Heart left ventricle (tissue), 16 donors: ENCODE measurements at regions not wholly inside any gene's neighbourhood (a gene's known extent, or its start where the extent isn't known, plus 50 kb on each side); places are given as distances from the start of the nearest gene placed in this dataset.
"Not testable (repeated sequence)": the region's sequence is repeated elsewhere in the genome, so short reads cannot be mapped to it uniquely, and the experiment has no call there.

Experiments
- ATAC-seq, 4 donors: fragments of 200-7000 bp; cut with Tn5 transposase; one replicate each; pipeline ENCODE4 v1.9.1; 2020 to 2022; ENCODE audit warnings: moderate library complexity in 4 of 4, mild to moderate bottlenecking in 3 of 4, moderate number of reproducible peaks in 1 of 4
- DNase-seq, 5 donors: peaks; one replicate each; pipeline ENCODE4 v3.0.0-alpha.2; 2020
- H3K27ac ChIP-seq, 12 donors: fragments of 200-600 bp; sonication (generic) in 4 of 12; one replicate each; pipeline versions ENCODE4 v1.5.0 to v1.8.0; 2016 to 2022; ENCODE audit warnings: mild to moderate bottlenecking in 2 of 12
- H3K27me3 ChIP-seq, 9 donors: fragments of 200-600 bp; sonication (generic) in 2 of 9; one replicate each; pipeline versions ENCODE4 v1.5.1 to v1.8.0; 2016 to 2022; ENCODE audit warnings: mild to moderate bottlenecking in 3 of 9
- H3K36me3 ChIP-seq, 9 donors: fragments of 200-600 bp; sonication (generic) in 2 of 9; one replicate each; pipeline versions ENCODE4 v1.5.0 to v1.8.0; 2018 to 2022; ENCODE audit warnings: mild to moderate bottlenecking in 2 of 9
- H3K4me1 ChIP-seq, 12 donors: fragments of 200-600 bp; sonication (generic) in 4 of 12; one replicate each; pipeline versions ENCODE4 v1.5.0 to v1.8.0; 2016 to 2022; ENCODE audit warnings: mild to moderate bottlenecking in 3 of 12
- H3K4me3 ChIP-seq, 12 donors: fragments of 200-600 bp; sonication (generic) in 4 of 12; one replicate each; pipeline versions ENCODE4 v1.5.0 to v1.8.0; 2017 to 2022; ENCODE audit warnings: mild to moderate bottlenecking in 9 of 12, moderate library complexity in 4 of 12
- H3K9me3 ChIP-seq, 12 donors: fragments of 200-600 bp; sonication (generic) in 4 of 12; one replicate each; pipeline versions ENCODE4 v1.5.0 to v1.8.0; 2016 to 2022; ENCODE audit warnings: mild to moderate bottlenecking in 1 of 12
- CTCF ChIP-seq, 12 donors: fragments of 200-600 bp; sonication (generic) in 4 of 12; IDR thresholded peaks; one replicate each; pipeline versions ENCODE4 v1.5.0 to v1.8.0; 2018 to 2022; ENCODE audit warnings: antibody characterized with exemption in 12 of 12, mild to moderate bottlenecking in 5 of 12
- POLR2A ChIP-seq, 2 donors: fragments of 450-650 bp; IDR thresholded peaks; one replicate each; pipeline ENCODE4 v1.6.1; 2017; ENCODE audit warnings: antibody characterized with exemption in 2 of 2, mild to moderate bottlenecking in 2 of 2, moderate library complexity in 2 of 2
- WGBS, 4 donors: extraction: QIAGEN DNeasy Blood & Tissue Kit in 2 of 4; methylation state at CpG; one replicate each; pipeline versions ENCODE4 v1.1.5 to v1.1.7; 2013 to 2018; 5-methylcytosine and 5-hydroxymethylcytosine counted together
- intact Hi-C, 10 donors: fragments of 100-400 bp; cut with DNase I; formaldehyde crosslinking; loops; one replicate each; pipeline versions ENCODE4 v1.11.1 to v1.14.2; 2022
- donor health status: ischemic (EF 13 %, LVEDD 7.1; RV severe dilation, severe dysfunction).
- donor health status: healthy with polysubstance abuse.
- donor health status: DM: no; HTN: yes; CAD: no.
- donor health status: DM: no; HTN: no; CAD: no.
- donor health status: ischemic (EF 25% LVEDD 6.9; RV normal size, moderate dysfunction).
- donor health status: ischemic (EF 25% LVEDD 5.7; RV mildly dilated, moderate dysfunction).
- donor health status: healthy.
- donor health status: DM: yes; HTN: yes; CAD: no.
- donor health status: ischemic (EF 35%, LVEDD 5.7; RV mildly dilated, moderate dysfunction).
- donor health status: nonischemic (EF 11% LVEDD 7.7; RV severe dilation, severe dysfunction).
- donor health status: DM: yes; HTN: yes; CAD: no.
- donor health status: PGD.
- donor health status: ischemic (EF 29% LVEDD 5.4; RV normal size, mild dysfunction).
- donor health status: nonischemic (EF 23%, LVEDD 6.1; RV moderate dilation, normal function).

GRCh38 chr4:56134266-56134665, 185.5 kb downstream of the CEP135 start:
- peak; percentile 58 to 97 (median 84) for ATAC-seq
- no peaks in the 10 kb centered on the region for H3K9me3 ChIP-seq
- peak overlapping the region in 2 of 12 donors; percentile 33 to 39 for H3K27ac ChIP-seq
- H3K4me3 ChIP-seq, result no peak overlapping the region
- H3K27me3 ChIP-seq, result peaks cover 0 to 2% (median 0%) of the 10 kb centered on the region in 9 donors
- H3K4me1 ChIP-seq, result peaks cover 0 to 5% (median 0%) of the 10 kb centered on the region in 12 donors
- 19 to 53% (median 33%) methylated on average over 2 of the region's 2 CpGs for WGBS, 4 donors
- DNase-seq, result peak in 4 of 5 donors; percentile 48 to 68 (median 56)
- H3K36me3 ChIP-seq, result no peaks in the 10 kb centered on the region
- intact Hi-C loops, result no loop called here
- no peak for TF ChIP-seq POLR2A (IDR thresholded peaks at IDR 0.05)
- TF ChIP-seq CTCF (IDR thresholded peaks at IDR 0.05), result no peak

- intact Hi-C loops, result no loop called here
- TF ChIP-seq POLR2A (IDR thresholded peaks at IDR 0.05) (no peak), CTCF (IDR thresholded peaks at IDR 0.05) (no peak)
- H3K4me3 ChIP-seq, result no peak overlapping the region
- H3K4me1 ChIP-seq, result peaks cover 0 to 5% (median 0%) of the 10 kb centered on the region in 12 donors
- H3K27me3 ChIP-seq, result peaks cover 0 to 2% (median 0%) of the 10 kb centered on the region in 9 donors
- DNase-seq (no peak), ATAC-seq (peak in 1 of 4 donors; percentile 70)
- no peaks in the 10 kb centered on the region for H3K36me3 ChIP-seq
- H3K9me3 ChIP-seq, result no peaks in the 10 kb centered on the region
- WGBS, 4 donors, result 68 to 78% (median 72%) methylated on average over 3 of the region's 3 CpGs
- H3K27ac ChIP-seq, result no peak overlapping the region
These were observed 184.1 kb downstream of the CEP135 start for GRCh38 chr4:56132835-56133234.

GRCh38 chr4:56132188-56132587, 183.4 kb downstream of the CEP135 start:
- H3K9me3 ChIP-seq, DNase-seq, H3K4me3 ChIP-seq, H3K27me3 ChIP-seq, H3K27ac ChIP-seq, ATAC-seq, intact Hi-C loops, H3K36me3 ChIP-seq, H3K4me1 ChIP-seq: not testable (repeated sequence)
- WGBS, 4 donors, result 80 to 92% (median 89%) methylated on average over 5 of the region's 5 CpGs

- Histone ChIP-seq H3K4me1 (peaks cover 0 to 5% (median 0%) of the 10 kb centered on the region in 12 donors), H3K36me3 (no peaks in the 10 kb centered on the region), H3K4me3 (no peak overlapping the region), H3K9me3 (no peaks in the 10 kb centered on the region), H3K27me3 (no peaks in the 10 kb centered on the region), H3K27ac (no peak overlapping the region)
- ATAC-seq (no peak), DNase-seq (no peak)
- no peak for TF ChIP-seq CTCF (IDR thresholded peaks at IDR 0.05)
- no peak for TF ChIP-seq POLR2A (IDR thresholded peaks at IDR 0.05)
- intact Hi-C loops, result no loop called here
These were observed 181.9 kb downstream of the CEP135 start for GRCh38 chr4:56130606-56131155.

- Histone ChIP-seq H3K27me3 (no peaks in the 10 kb centered on the region), H3K4me3 (no peak overlapping the region), H3K27ac (no peak overlapping the region), H3K4me1 (peaks cover 0 to 1% (median 0%) of the 10 kb centered on the region in 12 donors), H3K36me3 (no peaks in the 10 kb centered on the region), H3K9me3 (no peaks in the 10 kb centered on the region)
- 67 to 76% (median 72%) methylated on average over 7 of the region's 7 CpGs for WGBS, 4 donors
- intact Hi-C loops, result no loop called here
- no peak for DNase-seq
- TF ChIP-seq CTCF (IDR thresholded peaks at IDR 0.05) (no peak), POLR2A (IDR thresholded peaks at IDR 0.05) (no peak)
- ATAC-seq, result no peak
These were observed 180.7 kb downstream of the CEP135 start for GRCh38 chr4:56129431-56129861.
